HepG2 (cell line): ENCODE measurements at regions not wholly inside any gene's neighbourhood (a gene's known extent, or its start where the extent isn't known, plus 50 kb on each side); places are given as distances from the start of the nearest gene placed in this dataset.

Experiments used
- TF ChIP-seq, protein P1 (sequence below): sonication (generic); formaldehyde crosslinking; IDR thresholded peaks from 2 replicates; pipeline ENCODE4 v1.5.0; 2020; ENCODE audit warnings: mild to moderate bottlenecking, missing genetic modification reagents, moderate library complexity
- TF ChIP-seq, protein P2 (sequence below), 2 experiments: sonication (generic) in 1 of 2; formaldehyde crosslinking in 1 of 2; IDR thresholded peaks; 2 replicates each; pipeline versions ENCODE4 v1.4.0 to v1.6.1; 2018 to 2020; ENCODE audit warnings: missing genetic modification reagents in 2 of 2, borderline replicate concordance in 1 of 2, low read depth in 1 of 2, mild to moderate bottlenecking in 1 of 2, missing biosample characterization in 1 of 2
- TF ChIP-seq, protein P3 (sequence below): sonication (generic); formaldehyde crosslinking; IDR thresholded peaks from 2 replicates; pipeline ENCODE4 v1.4.0; 2020; ENCODE audit warnings: mild to moderate bottlenecking, low read depth, missing genetic modification reagents
- TF ChIP-seq, protein P4 (sequence below): sonication (generic); formaldehyde crosslinking; IDR thresholded peaks from 2 replicates; pipeline ENCODE4 v1.4.0; 2020; ENCODE audit warnings: missing genetic modification reagents

DNA sequence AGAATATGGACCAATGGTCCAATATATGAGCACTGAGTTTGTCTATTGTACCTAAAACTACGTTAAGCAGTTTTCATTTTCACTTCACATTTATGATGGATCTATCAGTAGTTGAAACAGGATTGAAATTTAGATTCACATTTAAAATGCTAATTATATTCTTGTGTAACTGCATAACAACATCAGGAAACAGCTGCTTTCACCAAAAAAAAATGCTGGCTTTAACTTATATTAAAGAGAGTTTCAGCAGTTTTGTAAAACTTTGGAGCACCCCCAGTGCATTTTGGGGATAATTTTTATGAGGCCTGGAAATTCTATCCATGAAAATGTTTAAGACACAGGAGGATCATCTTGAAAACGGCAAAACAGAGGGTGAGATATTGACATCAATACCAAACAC is 142.8 kb upstream of the ROBO2 start:
- TF ChIP-seq, protein P1, sequence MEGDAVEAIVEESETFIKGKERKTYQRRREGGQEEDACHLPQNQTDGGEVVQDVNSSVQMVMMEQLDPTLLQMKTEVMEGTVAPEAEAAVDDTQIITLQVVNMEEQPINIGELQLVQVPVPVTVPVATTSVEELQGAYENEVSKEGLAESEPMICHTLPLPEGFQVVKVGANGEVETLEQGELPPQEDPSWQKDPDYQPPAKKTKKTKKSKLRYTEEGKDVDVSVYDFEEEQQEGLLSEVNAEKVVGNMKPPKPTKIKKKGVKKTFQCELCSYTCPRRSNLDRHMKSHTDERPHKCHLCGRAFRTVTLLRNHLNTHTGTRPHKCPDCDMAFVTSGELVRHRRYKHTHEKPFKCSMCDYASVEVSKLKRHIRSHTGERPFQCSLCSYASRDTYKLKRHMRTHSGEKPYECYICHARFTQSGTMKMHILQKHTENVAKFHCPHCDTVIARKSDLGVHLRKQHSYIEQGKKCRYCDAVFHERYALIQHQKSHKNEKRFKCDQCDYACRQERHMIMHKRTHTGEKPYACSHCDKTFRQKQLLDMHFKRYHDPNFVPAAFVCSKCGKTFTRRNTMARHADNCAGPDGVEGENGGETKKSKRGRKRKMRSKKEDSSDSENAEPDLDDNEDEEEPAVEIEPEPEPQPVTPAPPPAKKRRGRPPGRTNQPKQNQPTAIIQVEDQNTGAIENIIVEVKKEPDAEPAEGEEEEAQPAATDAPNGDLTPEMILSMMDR (CRISPR knock-in tag), result no peak
- TF ChIP-seq, protein P2, sequence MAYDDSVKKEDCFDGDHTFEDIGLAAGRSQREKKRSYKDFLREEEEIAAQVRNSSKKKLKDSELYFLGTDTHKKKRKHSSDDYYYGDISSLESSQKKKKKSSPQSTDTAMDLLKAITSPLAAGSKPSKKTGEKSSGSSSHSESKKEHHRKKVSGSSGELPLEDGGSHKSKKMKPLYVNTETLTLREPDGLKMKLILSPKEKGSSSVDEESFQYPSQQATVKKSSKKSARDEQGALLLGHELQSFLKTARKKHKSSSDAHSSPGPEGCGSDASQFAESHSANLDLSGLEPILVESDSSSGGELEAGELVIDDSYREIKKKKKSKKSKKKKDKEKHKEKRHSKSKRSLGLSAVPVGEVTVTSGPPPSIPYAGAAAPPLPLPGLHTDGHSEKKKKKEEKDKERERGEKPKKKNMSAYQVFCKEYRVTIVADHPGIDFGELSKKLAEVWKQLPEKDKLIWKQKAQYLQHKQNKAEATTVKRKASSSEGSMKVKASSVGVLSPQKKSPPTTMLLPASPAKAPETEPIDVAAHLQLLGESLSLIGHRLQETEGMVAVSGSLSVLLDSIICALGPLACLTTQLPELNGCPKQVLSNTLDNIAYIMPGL (CRISPR knock-in tag; IDR thresholded peaks at IDR 0.05; ENCODE audit: borderline replicate concordance in 1 of 2, low read depth in 1 of 2), result no peak
- TF ChIP-seq, protein P3, sequence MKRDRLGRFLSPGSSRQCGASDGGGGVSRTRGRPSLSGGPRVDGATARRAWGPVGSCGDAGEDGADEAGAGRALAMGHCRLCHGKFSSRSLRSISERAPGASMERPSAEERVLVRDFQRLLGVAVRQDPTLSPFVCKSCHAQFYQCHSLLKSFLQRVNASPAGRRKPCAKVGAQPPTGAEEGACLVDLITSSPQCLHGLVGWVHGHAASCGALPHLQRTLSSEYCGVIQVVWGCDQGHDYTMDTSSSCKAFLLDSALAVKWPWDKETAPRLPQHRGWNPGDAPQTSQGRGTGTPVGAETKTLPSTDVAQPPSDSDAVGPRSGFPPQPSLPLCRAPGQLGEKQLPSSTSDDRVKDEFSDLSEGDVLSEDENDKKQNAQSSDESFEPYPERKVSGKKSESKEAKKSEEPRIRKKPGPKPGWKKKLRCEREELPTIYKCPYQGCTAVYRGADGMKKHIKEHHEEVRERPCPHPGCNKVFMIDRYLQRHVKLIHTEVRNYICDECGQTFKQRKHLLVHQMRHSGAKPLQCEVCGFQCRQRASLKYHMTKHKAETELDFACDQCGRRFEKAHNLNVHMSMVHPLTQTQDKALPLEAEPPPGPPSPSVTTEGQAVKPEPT (CRISPR knock-in tag), result no peak
- TF ChIP-seq, protein P4, sequence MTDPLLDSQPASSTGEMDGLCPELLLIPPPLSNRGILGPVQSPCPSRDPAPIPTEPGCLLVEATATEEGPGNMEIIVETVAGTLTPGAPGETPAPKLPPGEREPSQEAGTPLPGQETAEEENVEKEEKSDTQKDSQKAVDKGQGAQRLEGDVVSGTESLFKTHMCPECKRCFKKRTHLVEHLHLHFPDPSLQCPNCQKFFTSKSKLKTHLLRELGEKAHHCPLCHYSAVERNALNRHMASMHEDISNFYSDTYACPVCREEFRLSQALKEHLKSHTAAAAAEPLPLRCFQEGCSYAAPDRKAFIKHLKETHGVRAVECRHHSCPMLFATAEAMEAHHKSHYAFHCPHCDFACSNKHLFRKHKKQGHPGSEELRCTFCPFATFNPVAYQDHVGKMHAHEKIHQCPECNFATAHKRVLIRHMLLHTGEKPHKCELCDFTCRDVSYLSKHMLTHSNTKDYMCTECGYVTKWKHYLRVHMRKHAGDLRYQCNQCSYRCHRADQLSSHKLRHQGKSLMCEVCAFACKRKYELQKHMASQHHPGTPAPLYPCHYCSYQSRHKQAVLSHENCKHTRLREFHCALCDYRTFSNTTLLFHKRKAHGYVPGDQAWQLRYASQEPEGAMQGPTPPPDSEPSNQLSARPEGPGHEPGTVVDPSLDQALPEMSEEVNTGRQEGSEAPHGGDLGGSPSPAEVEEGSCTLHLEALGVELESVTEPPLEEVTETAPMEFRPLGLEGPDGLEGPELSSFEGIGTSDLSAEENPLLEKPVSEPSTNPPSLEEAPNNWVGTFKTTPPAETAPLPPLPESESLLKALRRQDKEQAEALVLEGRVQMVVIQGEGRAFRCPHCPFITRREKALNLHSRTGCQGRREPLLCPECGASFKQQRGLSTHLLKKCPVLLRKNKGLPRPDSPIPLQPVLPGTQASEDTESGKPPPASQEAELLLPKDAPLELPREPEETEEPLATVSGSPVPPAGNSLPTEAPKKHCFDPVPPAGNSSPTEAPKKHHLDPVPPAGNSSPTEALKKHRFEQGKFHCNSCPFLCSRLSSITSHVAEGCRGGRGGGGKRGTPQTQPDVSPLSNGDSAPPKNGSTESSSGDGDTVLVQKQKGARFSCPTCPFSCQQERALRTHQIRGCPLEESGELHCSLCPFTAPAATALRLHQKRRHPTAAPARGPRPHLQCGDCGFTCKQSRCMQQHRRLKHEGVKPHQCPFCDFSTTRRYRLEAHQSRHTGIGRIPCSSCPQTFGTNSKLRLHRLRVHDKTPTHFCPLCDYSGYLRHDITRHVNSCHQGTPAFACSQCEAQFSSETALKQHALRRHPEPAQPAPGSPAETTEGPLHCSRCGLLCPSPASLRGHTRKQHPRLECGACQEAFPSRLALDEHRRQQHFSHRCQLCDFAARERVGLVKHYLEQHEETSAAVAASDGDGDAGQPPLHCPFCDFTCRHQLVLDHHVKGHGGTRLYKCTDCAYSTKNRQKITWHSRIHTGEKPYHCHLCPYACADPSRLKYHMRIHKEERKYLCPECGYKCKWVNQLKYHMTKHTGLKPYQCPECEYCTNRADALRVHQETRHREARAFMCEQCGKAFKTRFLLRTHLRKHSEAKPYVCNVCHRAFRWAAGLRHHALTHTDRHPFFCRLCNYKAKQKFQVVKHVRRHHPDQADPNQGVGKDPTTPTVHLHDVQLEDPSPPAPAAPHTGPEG (CRISPR knock-in tag), result no peak
